GM06990 (cell line): ENCODE measurements at regions not wholly inside any gene's neighbourhood (a gene's known extent, or its start where the extent isn't known, plus 50 kb on each side); places are given as distances from the start of the nearest gene placed in this dataset.

ENCODE experiments used
- DNase-seq: peaks from one replicate; pipeline ENCODE4 v3.0.0-alpha.2; 2011; ENCODE audit not compliant: insufficient read length; ENCODE audit errors: extremely low read depth
- H3K27me3 ChIP-seq: replicated peaks from 2 replicates; pipeline ENCODE4 v1.6.0; 2011; ENCODE audit warnings: low read length; ENCODE audit not compliant: control insufficient read depth, insufficient read depth
- H3K36me3 ChIP-seq: 2 replicates; pipeline ENCODE4 v1.5.1; 2011; ENCODE audit warnings: low read length; ENCODE audit not compliant: control insufficient read depth, insufficient read depth
- H3K4me3 ChIP-seq: replicated peaks from 2 replicates; pipeline ENCODE4 v1.5.1; 2011; ENCODE audit warnings: low read depth, mild to moderate bottlenecking, control low read depth, low read length
- TF ChIP-seq, protein P1 (sequence below): IDR thresholded peaks from 2 replicates; pipeline ENCODE4 v1.5.1; 2011; ENCODE audit warnings: low read length, control low read depth, mild to moderate bottlenecking, inconsistent platforms; ENCODE audit not compliant: insufficient read depth, poor library complexity, severe bottlenecking

- H3K4me3 ChIP-seq, result no peak overlapping the region
- H3K36me3 ChIP-seq, result no peaks in the 10 kb centered on the region
- TF ChIP-seq, protein P1, sequence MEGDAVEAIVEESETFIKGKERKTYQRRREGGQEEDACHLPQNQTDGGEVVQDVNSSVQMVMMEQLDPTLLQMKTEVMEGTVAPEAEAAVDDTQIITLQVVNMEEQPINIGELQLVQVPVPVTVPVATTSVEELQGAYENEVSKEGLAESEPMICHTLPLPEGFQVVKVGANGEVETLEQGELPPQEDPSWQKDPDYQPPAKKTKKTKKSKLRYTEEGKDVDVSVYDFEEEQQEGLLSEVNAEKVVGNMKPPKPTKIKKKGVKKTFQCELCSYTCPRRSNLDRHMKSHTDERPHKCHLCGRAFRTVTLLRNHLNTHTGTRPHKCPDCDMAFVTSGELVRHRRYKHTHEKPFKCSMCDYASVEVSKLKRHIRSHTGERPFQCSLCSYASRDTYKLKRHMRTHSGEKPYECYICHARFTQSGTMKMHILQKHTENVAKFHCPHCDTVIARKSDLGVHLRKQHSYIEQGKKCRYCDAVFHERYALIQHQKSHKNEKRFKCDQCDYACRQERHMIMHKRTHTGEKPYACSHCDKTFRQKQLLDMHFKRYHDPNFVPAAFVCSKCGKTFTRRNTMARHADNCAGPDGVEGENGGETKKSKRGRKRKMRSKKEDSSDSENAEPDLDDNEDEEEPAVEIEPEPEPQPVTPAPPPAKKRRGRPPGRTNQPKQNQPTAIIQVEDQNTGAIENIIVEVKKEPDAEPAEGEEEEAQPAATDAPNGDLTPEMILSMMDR, result no peak
- no peaks in the 10 kb centered on the region; the same call in 1 of the 2 replicates for H3K27me3 ChIP-seq
- DNase-seq, result no peak
Measured at GRCh38 chr10:4647109-4647785, 178.8 kb upstream of the AKR1E2 start.

DNA sequence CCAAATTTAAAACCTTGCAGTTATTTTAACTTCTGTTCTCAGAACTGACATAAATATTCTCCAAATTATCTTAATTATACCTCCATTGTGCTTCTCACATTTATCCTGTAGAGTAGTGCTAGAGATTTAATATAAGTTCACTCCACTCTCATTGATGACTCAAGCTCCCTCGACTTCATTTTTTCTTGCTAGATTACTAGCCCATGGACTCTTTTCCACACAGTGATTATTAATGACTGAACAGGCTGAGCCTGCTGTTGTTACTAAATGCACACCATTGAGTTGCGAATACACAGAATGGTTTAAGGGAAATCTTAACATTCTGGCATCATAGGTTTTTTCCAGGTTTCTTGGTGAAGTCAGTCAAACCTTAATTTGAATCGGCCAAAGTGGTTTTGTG lies 179.5 kb upstream of the AKR1E2 start:
- no peaks in the 10 kb centered on the region; the same call in 1 of the 2 replicates for H3K27me3 ChIP-seq
- no peak for DNase-seq
- no peaks in the 10 kb centered on the region for H3K36me3 ChIP-seq
- no peak overlapping the region for H3K4me3 ChIP-seq
- TF ChIP-seq, protein P1, result no peak

DNA sequence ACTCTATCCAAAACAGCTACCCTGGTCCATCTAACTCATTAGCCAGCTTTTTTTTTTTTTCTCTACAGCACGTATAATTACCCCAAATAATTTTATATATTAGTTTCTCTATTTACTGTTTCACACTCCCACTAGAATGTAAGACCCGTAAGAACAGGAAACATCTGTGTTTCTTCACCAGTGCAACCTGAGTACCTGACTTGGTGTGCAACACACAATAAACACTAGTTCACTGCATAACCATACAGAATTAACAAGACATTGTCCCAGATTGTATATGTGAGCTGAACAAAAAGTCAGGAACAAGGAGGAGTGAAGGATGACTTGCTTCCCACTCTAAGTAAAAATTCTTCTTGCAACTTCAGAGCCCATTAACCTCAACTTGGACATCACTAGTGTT lies 180.2 kb upstream of the AKR1E2 start:
- TF ChIP-seq, protein P1, result no peak
- no peak overlapping the region for H3K4me3 ChIP-seq
- no peaks in the 10 kb centered on the region; the same call in 1 of the 2 replicates for H3K27me3 ChIP-seq
- DNase-seq, result no peak
- no peaks in the 10 kb centered on the region for H3K36me3 ChIP-seq

DNA sequence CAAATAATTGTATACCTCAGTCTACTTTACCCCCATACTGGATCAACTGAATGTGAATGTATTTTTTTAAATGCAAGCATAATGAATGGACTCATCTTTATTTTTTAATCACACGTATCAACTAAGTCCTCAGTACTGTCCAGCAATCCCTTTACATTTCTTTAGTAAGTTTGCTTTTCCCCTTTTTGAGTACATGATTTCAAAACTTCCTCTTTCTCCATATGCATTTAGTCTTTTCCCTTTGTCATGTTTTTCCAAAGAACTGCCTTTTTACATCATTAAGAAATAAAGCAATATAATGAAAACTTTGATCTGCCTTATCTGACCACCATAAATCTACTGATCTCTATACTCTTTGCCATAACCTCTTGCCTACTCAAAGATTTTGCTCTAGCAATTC lies 182.5 kb upstream of the AKR1E2 start:
- H3K36me3 ChIP-seq, result no peaks in the 10 kb centered on the region
- no peak overlapping the region for H3K4me3 ChIP-seq
- DNase-seq, result no peak
- TF ChIP-seq, protein P1, result no peak
- no peaks in the 10 kb centered on the region for H3K27me3 ChIP-seq

DNA sequence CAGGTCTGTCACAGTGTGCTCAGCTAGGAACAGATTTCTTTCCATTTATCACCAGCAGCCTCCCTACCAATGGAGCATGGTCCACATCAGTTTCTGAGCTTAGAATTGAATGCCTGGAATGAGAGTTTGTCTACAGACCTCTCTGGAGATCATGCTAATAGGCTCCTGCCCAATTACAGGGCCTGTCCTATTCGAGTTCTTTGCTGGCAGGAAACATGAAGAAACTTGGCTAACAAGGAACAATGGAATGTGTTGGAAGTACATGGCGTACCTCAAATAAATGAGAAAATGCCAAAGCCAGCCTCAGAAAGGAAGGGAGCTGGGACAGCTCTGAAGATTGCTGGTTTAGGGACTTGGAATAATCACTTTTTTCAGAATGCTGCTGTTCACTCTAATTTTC lies 186.0 kb upstream of the AKR1E2 start:
- H3K36me3 ChIP-seq, result no peaks in the 10 kb centered on the region
- DNase-seq, result no peak

More for the DNA sequence above, 186.0 kb upstream of the AKR1E2 start:
- TF ChIP-seq, protein P1, result no peak
- Histone ChIP-seq H3K27me3 (no peaks in the 10 kb centered on the region; the same call in 1 of the 2 replicates), H3K4me3 (no peak overlapping the region)
